AG08395 (cell line): ENCODE measurements at regions not wholly inside any gene's neighbourhood (a gene's known extent, or its start where the extent isn't known, plus 50 kb on each side); places are given as distances from the start of the nearest gene placed in this dataset.

Experiments
- DNase-seq: peaks from one replicate; pipeline ENCODE4 v3.0.0; 2012; ENCODE audit warnings: mixed read lengths, low spot score

- DNase-seq, result peak; percentile 38
Measured at GRCh38 chr3:40593351-40593750, 68.6 kb downstream of the ZNF621 start.

GRCh38 chr3:40597441-40597840, 72.7 kb downstream of the ZNF621 start:
- DNase-seq, result peak; percentile 14

GRCh38 chr3:40598338-40598737, 73.6 kb downstream of the ZNF621 start:
- no peak for DNase-seq

GRCh38 chr3:40598962-40599361, 74.2 kb downstream of the ZNF621 start:
- DNase-seq, result no peak

- DNase-seq, result no peak
Measured at GRCh38 chr3:40602778-40603385, 78.1 kb downstream of the ZNF621 start.

- no peak for DNase-seq
Measured at GRCh38 chr3:40605960-40606359, 81.2 kb downstream of the ZNF621 start.

GRCh38 chr3:40608091-40608490, 83.3 kb downstream of the ZNF621 start:
- DNase-seq, result no peak

- no peak for DNase-seq
Measured at GRCh38 chr3:40613306-40613705, 88.5 kb downstream of the ZNF621 start.

- DNase-seq, result no peak
Measured at GRCh38 chr3:40615110-40615915, 90.6 kb downstream of the ZNF621 start.

GRCh38 chr3:40615918-40616819, 91.4 kb downstream of the ZNF621 start:
- DNase-seq, result no peak

- no peak for DNase-seq
Measured at GRCh38 chr3:40617084-40617483, 92.3 kb downstream of the ZNF621 start.

- no peak for DNase-seq
Measured at GRCh38 chr3:40618158-40618557, 93.4 kb downstream of the ZNF621 start.

GRCh38 chr3:40620151-40620550, 95.4 kb downstream of the ZNF621 start:
- no peak for DNase-seq

GRCh38 chr3:40621252-40621651, 96.5 kb downstream of the ZNF621 start:
- no peak for DNase-seq

GRCh38 chr3:40623567-40623966, 98.8 kb downstream of the ZNF621 start:
- DNase-seq, result no peak

- no peak for DNase-seq
Measured at GRCh38 chr3:40624189-40624769, 99.5 kb downstream of the ZNF621 start.

GRCh38 chr3:40627095-40627494, 102.3 kb downstream of the ZNF621 start:
- DNase-seq, result no peak

- no peak for DNase-seq
Measured at GRCh38 chr3:40628984-40629383, 104.2 kb downstream of the ZNF621 start.

- no peak for DNase-seq
Measured at GRCh38 chr3:40631341-40631995, 106.7 kb downstream of the ZNF621 start.

GRCh38 chr3:40637906-40638305, 113.1 kb downstream of the ZNF621 start:
- no peak for DNase-seq

- DNase-seq, result no peak
Measured at GRCh38 chr3:40639006-40639405, 114.2 kb downstream of the ZNF621 start.

GRCh38 chr3:40642812-40643211, 118.1 kb downstream of the ZNF621 start:
- no peak for DNase-seq
